ENCODE measurements at regions not wholly inside any gene's neighbourhood (a gene's known extent, or its start where the extent isn't known, plus 50 kb on each side); places are given as distances from the start of the nearest gene placed in this dataset.

DNA sequence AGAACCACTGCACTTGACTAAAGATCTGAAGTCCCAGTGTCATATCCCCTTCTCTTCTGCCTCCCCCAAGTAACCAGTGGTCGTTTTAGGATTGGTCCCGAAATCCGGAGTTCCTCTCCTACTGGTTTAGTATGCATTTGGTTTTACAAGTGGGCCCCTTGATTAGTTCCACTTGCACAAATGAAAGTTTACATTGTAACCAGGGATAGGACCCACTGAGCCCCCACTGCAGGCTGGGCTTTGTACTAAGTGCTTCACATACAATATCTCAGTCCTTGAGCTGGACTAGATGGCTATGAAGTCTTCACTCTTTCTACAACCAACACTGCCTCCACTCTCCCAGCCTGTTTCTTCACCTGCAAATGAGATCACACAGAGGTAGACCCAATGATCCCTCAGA is 50.4 kb downstream of the CYRIA start:
- TF ChIP-seq, protein P1, sequence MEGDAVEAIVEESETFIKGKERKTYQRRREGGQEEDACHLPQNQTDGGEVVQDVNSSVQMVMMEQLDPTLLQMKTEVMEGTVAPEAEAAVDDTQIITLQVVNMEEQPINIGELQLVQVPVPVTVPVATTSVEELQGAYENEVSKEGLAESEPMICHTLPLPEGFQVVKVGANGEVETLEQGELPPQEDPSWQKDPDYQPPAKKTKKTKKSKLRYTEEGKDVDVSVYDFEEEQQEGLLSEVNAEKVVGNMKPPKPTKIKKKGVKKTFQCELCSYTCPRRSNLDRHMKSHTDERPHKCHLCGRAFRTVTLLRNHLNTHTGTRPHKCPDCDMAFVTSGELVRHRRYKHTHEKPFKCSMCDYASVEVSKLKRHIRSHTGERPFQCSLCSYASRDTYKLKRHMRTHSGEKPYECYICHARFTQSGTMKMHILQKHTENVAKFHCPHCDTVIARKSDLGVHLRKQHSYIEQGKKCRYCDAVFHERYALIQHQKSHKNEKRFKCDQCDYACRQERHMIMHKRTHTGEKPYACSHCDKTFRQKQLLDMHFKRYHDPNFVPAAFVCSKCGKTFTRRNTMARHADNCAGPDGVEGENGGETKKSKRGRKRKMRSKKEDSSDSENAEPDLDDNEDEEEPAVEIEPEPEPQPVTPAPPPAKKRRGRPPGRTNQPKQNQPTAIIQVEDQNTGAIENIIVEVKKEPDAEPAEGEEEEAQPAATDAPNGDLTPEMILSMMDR (IDR thresholded peaks at IDR 0.05) = no peak
- TF ChIP-seq ZFX (IDR thresholded peaks at IDR 0.05; ENCODE audit: borderline replicate concordance) = no peak

All from 22Rv1 (cell line).